ENCODE measurements at regions not wholly inside any gene's neighbourhood (a gene's known extent, or its start where the extent isn't known, plus 50 kb on each side); places are given as distances from the start of the nearest gene placed in this dataset.

DNA sequence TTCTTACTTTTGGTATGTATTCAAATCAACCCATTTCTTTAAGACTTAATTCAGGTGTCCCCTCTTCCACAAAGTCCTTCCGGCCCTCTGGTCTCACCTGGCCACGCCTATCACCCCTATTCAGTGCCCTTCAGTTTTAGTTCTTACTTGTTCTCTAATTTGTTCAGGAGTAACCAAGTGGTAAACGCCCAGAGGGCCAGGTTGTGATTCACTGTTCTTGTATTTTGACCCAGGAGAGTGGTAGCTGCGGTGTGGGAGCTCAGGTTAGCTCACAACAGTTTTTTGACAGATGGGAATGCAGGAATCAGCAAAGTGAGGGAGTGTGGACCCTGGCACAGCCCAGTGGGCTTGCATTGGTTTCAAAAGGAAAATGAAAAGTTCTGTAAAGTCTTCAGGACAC is 81.7 kb upstream of the RIPOR2 start:
- ATAC-seq (no peak), DNase-seq (no peak)
- H3K9me3 ChIP-seq, result no peaks in the 10 kb centered on the region
- TF ChIP-seq, protein P1, sequence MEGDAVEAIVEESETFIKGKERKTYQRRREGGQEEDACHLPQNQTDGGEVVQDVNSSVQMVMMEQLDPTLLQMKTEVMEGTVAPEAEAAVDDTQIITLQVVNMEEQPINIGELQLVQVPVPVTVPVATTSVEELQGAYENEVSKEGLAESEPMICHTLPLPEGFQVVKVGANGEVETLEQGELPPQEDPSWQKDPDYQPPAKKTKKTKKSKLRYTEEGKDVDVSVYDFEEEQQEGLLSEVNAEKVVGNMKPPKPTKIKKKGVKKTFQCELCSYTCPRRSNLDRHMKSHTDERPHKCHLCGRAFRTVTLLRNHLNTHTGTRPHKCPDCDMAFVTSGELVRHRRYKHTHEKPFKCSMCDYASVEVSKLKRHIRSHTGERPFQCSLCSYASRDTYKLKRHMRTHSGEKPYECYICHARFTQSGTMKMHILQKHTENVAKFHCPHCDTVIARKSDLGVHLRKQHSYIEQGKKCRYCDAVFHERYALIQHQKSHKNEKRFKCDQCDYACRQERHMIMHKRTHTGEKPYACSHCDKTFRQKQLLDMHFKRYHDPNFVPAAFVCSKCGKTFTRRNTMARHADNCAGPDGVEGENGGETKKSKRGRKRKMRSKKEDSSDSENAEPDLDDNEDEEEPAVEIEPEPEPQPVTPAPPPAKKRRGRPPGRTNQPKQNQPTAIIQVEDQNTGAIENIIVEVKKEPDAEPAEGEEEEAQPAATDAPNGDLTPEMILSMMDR (IDR thresholded peaks at IDR 0.05), result no peak
- intact Hi-C loops (cut with DNase I, micrococcal nuclease), result no loop called here
- no peaks in the 10 kb centered on the region for H3K4me1 ChIP-seq (ENCODE audit: low read depth)
- H3K4me3 ChIP-seq, result no peak overlapping the region
- H3K36me3 ChIP-seq (ENCODE audit: low read depth), result no peaks in the 10 kb centered on the region

DNA sequence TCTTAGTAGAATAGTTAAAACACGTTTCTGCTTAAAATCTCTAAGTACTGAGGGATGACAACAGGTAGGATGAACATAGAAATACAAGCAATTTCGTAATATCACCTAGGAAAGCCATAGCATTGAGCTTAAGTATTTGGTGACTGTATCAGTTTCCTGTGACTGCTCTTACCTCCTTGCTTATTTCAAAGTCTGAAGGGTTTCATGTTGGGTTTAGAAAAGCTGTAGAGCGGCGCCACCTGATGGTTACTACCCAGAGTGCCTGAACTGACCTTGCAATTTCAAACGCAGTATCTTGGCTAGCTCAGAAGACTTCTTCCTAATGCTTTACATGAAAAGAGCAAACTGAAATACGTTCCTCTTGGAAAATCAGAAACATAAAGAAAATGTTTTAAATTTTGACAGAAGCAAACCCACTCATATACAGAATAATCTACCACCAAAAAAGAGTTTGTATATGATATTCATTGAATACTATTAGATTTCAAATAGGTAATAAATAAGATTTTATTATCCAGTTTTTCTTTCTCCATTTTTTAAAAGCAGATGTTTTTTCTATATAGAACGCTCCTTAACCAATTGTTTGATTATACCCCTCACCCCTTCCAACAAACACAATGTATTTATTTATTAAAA is 82.3 kb upstream of the RIPOR2 start:
- TF ChIP-seq, protein P1 (IDR thresholded peaks at IDR 0.05), result peak; percentile 43
- intact Hi-C loops (cut with DNase I, micrococcal nuclease), result no loop called here
- DNase-seq, result peak in 2 of 3 donors; percentile 71 to 76
- Histone ChIP-seq H3K4me1 (ENCODE audit: low read depth) (no peaks in the 10 kb centered on the region), H3K9me3 (no peaks in the 10 kb centered on the region), H3K36me3 (ENCODE audit: low read depth) (no peaks in the 10 kb centered on the region), H3K4me3 (no peak overlapping the region)
- peak; percentile 88 for ATAC-seq

DNA sequence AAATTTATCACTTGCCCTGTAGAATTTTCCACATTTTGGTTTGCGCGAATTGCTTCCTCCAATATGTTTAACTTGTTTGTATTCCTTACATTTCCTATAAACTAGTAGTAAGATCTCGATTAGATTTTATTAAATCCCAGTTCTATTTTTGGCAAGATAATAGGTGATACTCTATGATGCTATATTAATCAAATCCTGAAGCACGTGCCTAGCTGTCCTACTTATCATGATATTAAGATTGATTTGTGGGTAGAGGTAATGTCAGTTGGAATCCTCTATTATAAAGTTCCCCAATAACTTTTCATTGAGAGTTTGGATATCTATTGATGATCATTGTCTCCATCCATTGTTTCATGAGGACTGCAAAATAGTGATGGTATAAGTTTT is 82.8 kb upstream of the RIPOR2 start:
- Histone ChIP-seq H3K4me1 (ENCODE audit: low read depth) (no peaks in the 10 kb centered on the region), H3K36me3 (ENCODE audit: low read depth) (no peaks in the 10 kb centered on the region), H3K9me3 (no peaks in the 10 kb centered on the region), H3K4me3 (no peak overlapping the region)
- DNase-seq, result no peak
- ATAC-seq, result no peak
- intact Hi-C loops (cut with DNase I, micrococcal nuclease), result no loop called here
- TF ChIP-seq, protein P1 (IDR thresholded peaks at IDR 0.05), result no peak

DNA sequence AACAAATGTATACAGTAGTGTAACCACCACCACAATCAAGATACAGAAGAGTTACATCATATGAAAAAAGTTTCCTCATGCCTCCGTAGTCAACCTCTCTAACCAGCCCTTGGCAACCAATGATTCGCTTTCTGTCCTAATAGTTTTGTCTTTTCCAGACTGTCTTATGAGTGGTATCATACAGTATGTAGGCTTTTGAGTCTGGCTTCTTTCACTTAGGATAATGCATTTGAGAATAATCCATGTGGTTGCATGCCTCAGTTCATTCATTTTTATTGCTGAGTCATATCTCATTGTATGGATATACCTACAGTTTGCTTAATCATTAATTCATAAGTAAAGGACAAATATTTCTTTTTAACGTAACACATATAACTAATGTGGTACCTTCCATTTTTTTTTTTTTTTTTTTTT is 86.4 kb upstream of the RIPOR2 start:
- H3K9me3 ChIP-seq, result no peaks in the 10 kb centered on the region
- no peaks in the 10 kb centered on the region for H3K36me3 ChIP-seq (ENCODE audit: low read depth)
- H3K4me1 ChIP-seq (ENCODE audit: low read depth), result no peaks in the 10 kb centered on the region
- intact Hi-C loops (cut with DNase I, micrococcal nuclease), result no loop called here
- H3K4me3 ChIP-seq, result no peak overlapping the region
- TF ChIP-seq, protein P1 (IDR thresholded peaks at IDR 0.05), result no peak
- no peak for ATAC-seq
- DNase-seq, result no peak

DNA sequence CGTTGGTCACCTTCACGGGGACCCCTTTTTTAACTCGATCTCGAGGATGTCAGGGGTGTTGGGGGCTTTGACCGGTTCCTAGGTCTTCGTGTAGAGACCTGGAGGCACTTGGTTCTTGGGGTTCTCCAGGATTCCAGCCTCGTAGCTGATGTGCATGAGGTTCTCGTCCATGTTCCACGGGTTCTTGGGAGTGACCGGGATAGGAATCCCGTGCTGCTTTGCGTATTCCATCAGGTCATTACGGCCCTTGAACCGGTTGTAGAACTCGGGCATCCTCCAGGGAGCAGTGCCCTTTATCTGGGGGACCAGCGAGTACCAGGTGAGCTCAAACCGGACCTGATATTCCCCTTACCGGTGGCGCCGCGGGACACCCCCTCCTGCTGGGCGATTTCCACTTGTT is 88.0 kb upstream of the RIPOR2 start:
- DNase-seq (no peak), ATAC-seq (no peak)
- Histone ChIP-seq H3K4me1 (ENCODE audit: low read depth) (no peaks in the 10 kb centered on the region), H3K4me3 (no peak overlapping the region), H3K9me3 (no peaks in the 10 kb centered on the region), H3K36me3 (ENCODE audit: low read depth) (no peaks in the 10 kb centered on the region)
- TF ChIP-seq, protein P1 (IDR thresholded peaks at IDR 0.05), result no peak
- intact Hi-C loops (cut with DNase I, micrococcal nuclease), result no loop called here

DNA sequence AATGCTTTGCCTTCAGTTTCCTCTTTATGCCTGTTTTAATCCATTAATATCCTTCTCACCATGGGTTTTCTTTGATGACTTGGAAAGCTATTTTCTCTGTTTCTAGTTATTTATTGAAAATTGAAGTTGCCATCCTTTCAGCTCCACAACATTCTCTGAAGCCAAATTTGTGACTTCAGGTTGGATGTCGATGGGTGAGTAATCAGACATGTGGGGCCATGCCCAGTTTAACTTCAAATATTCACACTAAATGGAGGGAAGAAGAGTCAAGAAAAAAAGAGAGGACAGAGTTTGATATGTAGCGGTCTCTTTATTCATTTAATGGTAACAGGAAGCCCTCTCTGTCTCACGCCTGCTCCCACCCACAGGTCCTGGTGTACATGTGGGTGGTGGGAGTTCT is 89.1 kb upstream of the RIPOR2 start:
- intact Hi-C loops (cut with DNase I, micrococcal nuclease), result no loop called here
- Histone ChIP-seq H3K4me3 (no peak overlapping the region), H3K4me1 (ENCODE audit: low read depth) (no peaks in the 10 kb centered on the region), H3K9me3 (no peaks in the 10 kb centered on the region), H3K36me3 (ENCODE audit: low read depth) (no peaks in the 10 kb centered on the region)
- ATAC-seq, result no peak
- DNase-seq, result no peak
- TF ChIP-seq, protein P1 (IDR thresholded peaks at IDR 0.05), result no peak

Data from mucosa of descending colon (tissue), 3 donors.